ENCODE measurements at regions not wholly inside any gene's neighbourhood (a gene's known extent, or its start where the extent isn't known, plus 50 kb on each side); places are given as distances from the start of the nearest gene placed in this dataset.
"Not testable (repeated sequence)": the region's sequence is repeated elsewhere in the genome, so short reads cannot be mapped to it uniquely, and the experiment has no call there.

DNA sequence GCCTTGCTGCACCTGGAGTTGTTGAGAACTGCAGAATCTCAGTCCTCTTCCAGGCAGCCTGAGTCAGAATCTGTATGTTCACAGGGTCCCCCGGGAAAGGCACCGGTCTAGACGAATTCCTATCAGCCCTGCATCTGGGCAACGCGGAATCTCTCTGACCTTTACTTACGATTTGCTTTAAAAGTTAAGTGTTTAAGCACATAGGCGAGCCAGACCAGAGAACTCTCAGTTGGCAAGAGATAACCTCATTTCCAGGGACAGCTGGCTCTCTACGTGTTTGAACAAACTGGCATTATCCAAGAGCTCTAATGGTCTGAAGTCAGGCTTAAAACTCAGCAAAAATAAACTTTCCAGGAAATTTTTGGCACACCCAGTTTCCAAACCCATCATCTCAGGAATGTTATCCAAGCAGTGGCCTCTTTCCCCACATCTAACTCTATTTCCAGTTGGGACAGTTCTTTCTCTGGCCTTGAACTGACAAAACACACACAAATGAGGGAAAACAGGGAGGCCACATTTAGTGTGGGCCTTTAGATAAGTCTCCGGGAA lies 53.4 kb downstream of the HES1 start:
- Mint-ChIP-seq H3K36me3 (ENCODE audit: low read depth) (no peaks in the 10 kb centered on the region), H3K27me3 (peaks cover 3% of the 10 kb centered on the region), H3K4me3 (no peak overlapping the region), H3K27ac (no peak overlapping the region), H3K9me3 (no peaks in the 10 kb centered on the region), H3K4me1 (ENCODE audit: low read depth) (peaks cover 4% of the 10 kb centered on the region)

- H3K36me3 Mint-ChIP-seq (ENCODE audit: low read depth); H3K4me3 Mint-ChIP-seq; H3K27me3 Mint-ChIP-seq; H3K9me3 Mint-ChIP-seq; H3K27ac Mint-ChIP-seq; H3K4me1 Mint-ChIP-seq (ENCODE audit: low read depth): not testable (repeated sequence)
Observed at GRCh38 chr3:194191850-194192249, 55.9 kb downstream of the HES1 start.

GRCh38 chr3:194194051-194194756 lies 58.3 kb downstream of the HES1 start:
- Mint-ChIP-seq H3K36me3 (ENCODE audit: low read depth) (no peaks in the 10 kb centered on the region), H3K4me1 (ENCODE audit: low read depth) (peaks cover 9% of the 10 kb centered on the region), H3K9me3 (no peaks in the 10 kb centered on the region), H3K27me3 (peaks cover 8% of the 10 kb centered on the region), H3K4me3 (no peak overlapping the region), H3K27ac (peak overlapping the region; percentile 52)

DNA sequence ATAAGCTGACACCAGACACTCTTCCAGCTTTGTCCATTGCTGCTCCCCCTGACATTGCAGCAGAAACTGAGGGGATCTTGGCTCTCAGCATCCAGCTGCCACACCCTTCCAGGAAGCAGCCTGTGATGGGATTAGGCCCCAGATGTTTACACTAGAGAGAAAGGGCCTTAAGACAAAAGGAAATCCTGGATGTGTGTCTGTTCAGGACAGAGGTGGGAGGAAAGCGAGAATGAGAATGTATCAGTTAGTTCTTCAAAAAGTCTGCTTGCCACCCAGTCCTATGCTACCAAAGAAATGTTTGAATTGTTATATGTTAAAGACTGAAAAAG lies 58.8 kb downstream of the HES1 start:
- Mint-ChIP-seq H3K9me3 (no peaks in the 10 kb centered on the region), H3K36me3 (ENCODE audit: low read depth) (no peaks in the 10 kb centered on the region), H3K4me1 (ENCODE audit: low read depth) (peaks cover 9% of the 10 kb centered on the region), H3K27ac (peak overlapping the region; percentile 52), H3K27me3 (peaks cover 10% of the 10 kb centered on the region), H3K4me3 (no peak overlapping the region)

GRCh38 chr3:194195611-194196010 lies 59.7 kb downstream of the HES1 start:
- H3K9me3 Mint-ChIP-seq, result no peaks in the 10 kb centered on the region
- peaks cover 16% of the 10 kb centered on the region for H3K27me3 Mint-ChIP-seq
- peaks cover 9% of the 10 kb centered on the region for H3K4me1 Mint-ChIP-seq (ENCODE audit: low read depth)
- H3K27ac Mint-ChIP-seq, result no peak overlapping the region
- H3K36me3 Mint-ChIP-seq (ENCODE audit: low read depth), result no peaks in the 10 kb centered on the region
- H3K4me3 Mint-ChIP-seq, result no peak overlapping the region

DNA sequence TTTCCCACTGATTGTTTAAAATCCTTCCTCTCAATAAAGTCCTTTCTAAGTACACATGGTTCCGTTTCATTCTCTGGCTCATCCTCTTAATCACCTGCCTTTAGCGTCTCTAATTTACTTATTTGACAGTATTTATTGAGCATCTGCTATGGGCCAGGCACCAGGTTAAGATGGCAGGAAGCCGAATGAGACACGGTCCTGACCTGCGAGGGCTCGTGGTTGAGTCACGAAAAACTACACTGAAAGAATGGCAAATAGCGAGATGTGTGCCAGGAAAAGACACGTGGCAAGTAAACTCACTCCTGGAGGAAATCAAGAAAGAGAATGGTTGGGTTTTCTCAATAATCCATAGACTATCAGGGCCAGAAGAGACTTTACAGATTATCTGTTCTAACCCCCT lies 60.9 kb downstream of the HES1 start:
- Mint-ChIP-seq H3K4me1 (ENCODE audit: low read depth) (peaks cover 9% of the 10 kb centered on the region), H3K27me3 (peaks cover 24% of the 10 kb centered on the region), H3K9me3 (no peaks in the 10 kb centered on the region), H3K4me3 (no peak overlapping the region), H3K36me3 (ENCODE audit: low read depth) (no peaks in the 10 kb centered on the region), H3K27ac (no peak overlapping the region)

DNA sequence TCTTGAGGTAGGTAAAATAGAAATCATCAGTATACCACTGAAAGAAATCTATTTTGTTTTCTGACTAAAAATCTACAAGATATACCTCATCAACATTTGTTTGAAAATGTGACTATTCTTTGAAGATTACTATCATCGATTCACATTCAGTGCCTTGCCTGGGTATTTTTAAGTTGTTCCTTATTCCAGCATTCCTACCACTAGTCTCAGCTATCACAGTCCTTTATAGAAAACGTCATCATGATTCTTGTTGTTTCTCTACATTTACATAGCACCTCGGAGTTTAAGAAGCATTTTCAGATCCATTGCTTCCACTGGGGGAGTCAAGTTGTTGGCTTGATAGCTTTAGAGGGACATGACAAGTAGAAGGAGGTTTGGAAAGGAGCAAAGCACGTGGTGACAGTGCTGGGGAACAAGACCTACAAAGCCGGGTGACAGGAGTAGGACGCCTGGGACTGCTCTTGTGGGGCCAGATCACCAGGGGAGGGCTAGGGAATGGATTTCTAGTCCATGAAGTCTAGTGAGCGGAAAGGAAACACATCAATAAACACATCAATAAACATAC lies 61.5 kb downstream of the HES1 start:
- Mint-ChIP-seq H3K27me3 (peaks cover 27% of the 10 kb centered on the region), H3K4me1 (ENCODE audit: low read depth) (peaks cover 9% of the 10 kb centered on the region), H3K36me3 (ENCODE audit: low read depth) (no peaks in the 10 kb centered on the region), H3K9me3 (no peaks in the 10 kb centered on the region), H3K27ac (no peak overlapping the region), H3K4me3 (no peak overlapping the region)

- no peaks in the 10 kb centered on the region for H3K9me3 Mint-ChIP-seq
- H3K4me3 Mint-ChIP-seq, result no peak overlapping the region
- H3K4me1 Mint-ChIP-seq (ENCODE audit: low read depth), result peaks cover 9% of the 10 kb centered on the region
- peaks cover 33% of the 10 kb centered on the region for H3K27me3 Mint-ChIP-seq
- H3K27ac Mint-ChIP-seq, result no peak overlapping the region
- H3K36me3 Mint-ChIP-seq (ENCODE audit: low read depth), result no peaks in the 10 kb centered on the region
Observed at GRCh38 chr3:194197981-194198695, 62.2 kb downstream of the HES1 start.

DNA sequence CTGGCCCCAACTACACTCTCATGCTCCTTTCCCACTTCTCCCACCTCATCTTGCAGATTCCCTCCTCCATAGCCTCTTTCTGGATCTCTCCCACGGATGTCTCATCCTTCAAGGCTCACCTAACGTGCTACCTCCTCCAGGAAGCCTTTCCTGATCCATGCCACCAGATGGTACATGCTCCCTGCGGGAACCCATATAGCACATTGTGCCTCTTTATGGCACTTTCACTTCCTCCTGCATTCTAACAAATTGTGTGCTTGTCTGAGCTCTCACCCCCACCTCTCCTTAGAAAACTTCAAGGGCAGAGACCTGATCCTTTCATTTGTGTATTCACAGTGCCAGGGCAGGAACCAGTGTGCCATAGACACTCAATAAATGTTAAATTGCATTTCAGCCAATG lies 63.0 kb downstream of the HES1 start:
- Mint-ChIP-seq H3K27me3 (peaks cover 39% of the 10 kb centered on the region), H3K4me3 (no peak overlapping the region), H3K36me3 (ENCODE audit: low read depth) (no peaks in the 10 kb centered on the region), H3K27ac (no peak overlapping the region), H3K9me3 (no peaks in the 10 kb centered on the region), H3K4me1 (ENCODE audit: low read depth) (peaks cover 15% of the 10 kb centered on the region)

DNA sequence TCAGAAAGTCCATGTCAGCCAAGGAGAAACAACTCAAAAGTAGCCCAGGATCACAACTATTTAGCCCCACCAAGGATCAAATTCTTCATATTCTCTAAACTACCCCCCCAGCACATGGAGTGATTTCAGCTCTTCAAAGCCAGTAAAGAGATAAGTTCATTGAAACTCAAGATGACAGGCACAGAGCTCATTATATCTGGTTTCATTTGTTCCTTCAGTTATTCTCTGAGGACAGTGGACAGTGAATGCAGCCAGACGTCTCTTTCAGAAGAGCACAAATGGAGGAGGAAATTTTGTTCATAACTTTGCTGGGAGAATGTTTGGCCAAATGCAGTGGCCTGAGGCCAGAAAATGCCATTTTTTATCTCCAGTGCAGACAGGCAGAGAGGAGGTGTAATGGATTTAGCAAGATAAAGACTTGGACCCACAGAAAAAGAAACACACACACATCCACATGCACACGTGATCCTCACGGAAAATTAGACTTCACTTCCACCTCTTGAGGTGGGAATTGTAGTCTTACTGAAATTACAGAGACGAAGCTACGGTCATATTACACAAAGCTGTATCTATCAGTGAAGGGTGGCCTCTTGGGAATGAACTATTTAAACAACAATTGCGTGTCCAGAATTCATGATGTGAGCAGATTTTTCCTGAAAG lies 64.6 kb downstream of the HES1 start:
- Mint-ChIP-seq H3K4me1 (ENCODE audit: low read depth) (peaks cover 11% of the 10 kb centered on the region), H3K4me3 (no peak overlapping the region), H3K27me3 (peaks cover 51% of the 10 kb centered on the region), H3K9me3 (no peaks in the 10 kb centered on the region), H3K36me3 (ENCODE audit: low read depth) (no peaks in the 10 kb centered on the region), H3K27ac (no peak overlapping the region)

DNA sequence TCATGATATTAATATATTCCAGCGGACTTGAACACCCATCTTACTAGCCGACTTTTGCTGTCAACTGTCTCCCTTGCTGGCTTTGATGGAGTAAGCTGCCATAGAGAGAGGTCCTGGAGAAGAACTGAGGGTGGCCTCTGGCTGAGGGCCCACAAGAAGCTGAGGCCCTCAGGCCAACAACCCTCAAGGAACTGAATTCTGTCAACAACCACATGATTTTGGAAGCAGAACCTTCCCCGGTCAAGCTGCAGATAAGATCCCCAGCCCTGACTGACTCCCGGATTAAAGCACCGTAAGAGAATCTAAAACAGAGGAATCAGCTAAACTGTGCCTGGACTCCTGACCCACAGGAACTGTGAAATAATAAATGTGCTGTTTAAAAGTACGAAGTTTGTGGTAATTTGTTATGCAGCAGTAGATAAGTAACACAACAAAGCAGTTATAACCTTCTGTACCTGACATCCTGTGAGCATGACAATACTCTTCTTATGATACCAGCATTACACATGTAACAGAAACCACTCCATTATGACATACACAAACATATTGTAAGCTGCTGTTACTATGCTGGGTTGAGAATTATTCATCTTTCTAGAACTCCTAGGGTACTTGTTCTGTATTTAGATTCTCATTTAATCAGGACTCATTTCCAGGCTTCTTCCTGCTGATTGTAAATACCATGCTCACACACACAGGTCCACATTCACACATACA lies 66.2 kb downstream of the HES1 start:
- Mint-ChIP-seq H3K27ac (no peak overlapping the region), H3K27me3 (peaks cover 58% of the 10 kb centered on the region), H3K36me3 (ENCODE audit: low read depth) (no peaks in the 10 kb centered on the region), H3K4me1 (ENCODE audit: low read depth) (peaks cover 17% of the 10 kb centered on the region), H3K9me3 (no peaks in the 10 kb centered on the region), H3K4me3 (no peak overlapping the region)

- Mint-ChIP-seq H3K36me3 (ENCODE audit: low read depth) (no peaks in the 10 kb centered on the region), H3K4me1 (ENCODE audit: low read depth) (peaks cover 17% of the 10 kb centered on the region), H3K9me3 (no peaks in the 10 kb centered on the region), H3K4me3 (peak overlapping the region; percentile 70), H3K27me3 (peaks cover 60% of the 10 kb centered on the region), H3K27ac (peak overlapping the region; percentile 50)
Observed at GRCh38 chr3:194203482-194204041, 67.6 kb downstream of the HES1 start.

GRCh38 chr3:194204042-194204987 lies 68.4 kb downstream of the HES1 start:
- H3K27me3 Mint-ChIP-seq, result peaks cover 58% of the 10 kb centered on the region
- H3K36me3 Mint-ChIP-seq (ENCODE audit: low read depth), result no peaks in the 10 kb centered on the region
- peaks cover 17% of the 10 kb centered on the region for H3K4me1 Mint-ChIP-seq (ENCODE audit: low read depth)
- peak overlapping the region; percentile 70 for H3K4me3 Mint-ChIP-seq
- H3K9me3 Mint-ChIP-seq, result no peaks in the 10 kb centered on the region
- no peak overlapping the region for H3K27ac Mint-ChIP-seq

Data from stimulated activated naive CD8-positive, alpha-beta T cell treated with anti-CD3 and anti-CD28 coated beads, Interleukin-15, Interleukin-2, amounts not matched to agents 100 ng/mL and 50 ng/mL, for 24 hours (primary cell).